K562 (cell line): ENCODE measurements at regions not wholly inside any gene's neighbourhood (a gene's known extent, or its start where the extent isn't known, plus 50 kb on each side); places are given as distances from the start of the nearest gene placed in this dataset.

ENCODE experiments used
- ATAC-seq: fragments of 200-7000 bp; cut with Tn5 transposase; 3 replicates; pipeline ENCODE4 v1.9.1; 2020; ENCODE audit warnings: moderate library complexity
- BruUV-seq: library from RNA; stranded (reverse); fragments of 400-500 nt; replicated peaks from 2 replicates; lab custom pipeline; 2021; lab: Mats Ljungman, UMichigan
- CTCF ChIA-PET: fragments of 300-600 bp; formaldehyde crosslinking; extraction: SDS; loops from one replicate; lab custom pipeline; 2021; ENCODE audit warnings: low intra/inter-chr PET ratio; lab: Yijun Ruan, JAX
- POLR2A ChIA-PET: fragments of 300-600, 350-650 bp; sonication (Branson Sonifier 250); formaldehyde crosslinking; extraction: SDS; loops from one replicate; lab custom pipeline; 2021; ENCODE audit warnings: antibody characterized with exemption, inconsistent platforms; lab: Yijun Ruan, JAX
- DNase-seq, 4 experiments: peaks; one replicate each; pipeline versions ENCODE4 v3.0.0 to v3.0.0-alpha.2; 2011 to 2018; ENCODE audit warnings: low spot score in 3 of 4, mixed read lengths in 3 of 4; ENCODE audit errors: extremely low read depth in 1 of 4
- FAIRE-seq: peaks from 2 replicates; lab custom pipeline; 2011; peaks lifted over from hg19 to GRCh38; lab: Jason Lieb, UNC
- H2AFZ ChIP-seq: 2 replicates; pipeline ENCODE4 v1.6.0; 2011; ENCODE audit warnings: low read depth, low read length, control low read depth, inconsistent platforms
- H3K27ac ChIP-seq: fragments of 200-600 bp; 3 replicates; pipeline ENCODE4 v1.8.0; 2011; ENCODE audit warnings: low read depth, mild to moderate bottlenecking, control low read depth, inconsistent platforms, low read length, moderate library complexity, mixed read lengths; ENCODE audit errors: extremely low read depth
- H3K27me3 ChIP-seq, 2 experiments: fragments of 300-600 bp in 1 of 2; 2 replicates in 1 of 2; 3 replicates in 1 of 2; pipeline versions ENCODE4 v1.6.0 to v1.8.0; 2011; ENCODE audit warnings: inconsistent platforms in 2 of 2, low read length in 2 of 2, mild to moderate bottlenecking in 1 of 2, mixed read lengths in 1 of 2, moderate library complexity in 1 of 2; ENCODE audit not compliant: control insufficient read depth in 2 of 2, insufficient read depth in 2 of 2
- H3K36me3 ChIP-seq: fragments of 300-600 bp; 3 replicates; pipeline ENCODE4 v1.8.0; 2011; ENCODE audit warnings: mild to moderate bottlenecking, low read length, inconsistent platforms; ENCODE audit not compliant: control insufficient read depth, insufficient read depth
- H3K4me1 ChIP-seq, 2 experiments: fragments of 200-600 bp in 1 of 2; replicated peaks in 1 of 2; 2 replicates in 1 of 2; 3 replicates in 1 of 2; pipeline versions ENCODE4 v1.5.1 to v1.8.0; 2011; ENCODE audit warnings: inconsistent platforms in 2 of 2, low read length in 2 of 2, mild to moderate bottlenecking in 1 of 2, mixed read lengths in 1 of 2, moderate library complexity in 1 of 2; ENCODE audit not compliant: control insufficient read depth in 2 of 2, insufficient read depth in 2 of 2
- H3K4me2 ChIP-seq: 2 replicates; pipeline ENCODE4 v1.6.1; 2011; ENCODE audit warnings: low read length, control low read depth, inconsistent platforms, mixed read lengths; ENCODE audit not compliant: insufficient read depth
- H3K4me3 ChIP-seq: fragments of 200-600 bp; sonication (generic), shearing (Covaris generic); 2 replicates; pipeline ENCODE4 v1.5.1; 2016; ENCODE audit warnings: control low read depth, inconsistent platforms
- H3K79me2 ChIP-seq: fragments of 200-600 bp; 3 replicates; pipeline ENCODE4 v1.8.0; 2011; ENCODE audit warnings: low read length, inconsistent platforms; ENCODE audit not compliant: control insufficient read depth, insufficient read depth
- H3K9ac ChIP-seq, 2 experiments: 2 replicates each; pipeline versions ENCODE4 v1.6.0 to v1.6.1; 2011; ENCODE audit warnings: low read depth in 2 of 2, low read length in 2 of 2, control low read depth in 1 of 2, inconsistent platforms in 1 of 2, mild to moderate bottlenecking in 1 of 2, mixed read lengths in 1 of 2; ENCODE audit not compliant: insufficient read depth in 1 of 2
- H3K9me1 ChIP-seq: one replicate; pipeline ENCODE4 v1.6.0; 2011; ENCODE audit warnings: inconsistent platforms, mild to moderate bottlenecking, low read length, moderate library complexity; ENCODE audit not compliant: control insufficient read depth, insufficient read depth
- H3K9me3 ChIP-seq: replicated peaks from 2 replicates; pipeline ENCODE4 v1.5.1; 2011; ENCODE audit warnings: low read depth, low read length, inconsistent platforms; ENCODE audit not compliant: control insufficient read depth, insufficient read depth
- H4K20me1 ChIP-seq: replicated peaks from 2 replicates; pipeline ENCODE4 v1.6.1; 2011; ENCODE audit warnings: low read length, inconsistent platforms, mixed read lengths; ENCODE audit not compliant: control insufficient read depth, insufficient read depth
- BRF1 ChIP-seq: IDR thresholded peaks from 3 replicates; pipeline ENCODE4 v1.6.1; 2011; ENCODE audit warnings: borderline replicate concordance, mild to moderate bottlenecking; ENCODE audit not compliant: insufficient read length; ENCODE audit errors: extremely low read depth
- CHD4 ChIP-seq: fragments of 200-600 bp; sonication (generic); IDR thresholded peaks from 3 replicates; pipeline ENCODE4 v1.6.1; 2012; ENCODE audit warnings: low read depth, mild to moderate bottlenecking, mixed read lengths, low read length, inconsistent platforms; ENCODE audit not compliant: insufficient read depth, insufficient replicate concordance, poor library complexity, severe bottlenecking
- ELF2 ChIP-seq: fragments of 250-450 bp; sonication (Bioruptor Pico); IDR thresholded peaks from 2 replicates; pipeline ENCODE4 v1.5.0; 2021; ENCODE audit warnings: mild to moderate bottlenecking
- EP400 ChIP-seq: fragments of 450-650 bp; IDR thresholded peaks from 2 replicates; pipeline ENCODE4 v1.6.1; 2017; ENCODE audit warnings: antibody characterized with exemption, mild to moderate bottlenecking, moderate library complexity
- MTA1 ChIP-seq: fragments of 450-650 bp; IDR thresholded peaks from 2 replicates; pipeline ENCODE4 v1.6.1; 2017; ENCODE audit warnings: borderline replicate concordance
- POLR3G ChIP-seq: IDR thresholded peaks from 2 replicates; pipeline ENCODE4 v1.6.1; 2011; ENCODE audit not compliant: insufficient read length, insufficient replicate concordance; ENCODE audit errors: extremely low read depth
- RAD21 ChIP-seq, 2 experiments: fragments of 250-450 bp in 1 of 2; fragments of 450-650 bp in 1 of 2; sonication (Bioruptor Pico) in 1 of 2; formaldehyde crosslinking in 1 of 2; IDR thresholded peaks in 1 of 2; conservative IDR thresholded peaks in 1 of 2; 2 replicates each; pipeline versions ENCODE4 v1.4.0 to v1.8.0; 2020 to 2022; ENCODE audit warnings: mild to moderate bottlenecking in 2 of 2, moderate library complexity in 1 of 2
- ZSCAN32 ChIP-seq: fragments of 450-650 bp; formaldehyde crosslinking; IDR thresholded peaks from 2 replicates; pipeline ENCODE4 v1.4.0; 2020; ENCODE audit warnings: mild to moderate bottlenecking, moderate library complexity
- WGBS: fragments of 100-300 bp; shearing (Covaris generic); methylation state at CpG from one replicate; pipeline ENCODE4 v1.1.6; 2016; ENCODE audit warnings: low coverage, mixed read lengths; ENCODE audit not compliant: insufficient coverage; ENCODE audit errors: missing lambda C conversion rate; 5-methylcytosine and 5-hydroxymethylcytosine counted together
- in situ Hi-C: fragments of 300-500 bp; cut with MboI; formaldehyde crosslinking; loops from 4 replicates; pipeline ENCODE4 v1.15.0; 2018; ENCODE audit warnings: inconsistent platforms, mixed read lengths
- intact Hi-C: fragments of 100-400 bp; cut with micrococcal nuclease; formaldehyde crosslinking; loops from 2 replicates; pipeline ENCODE4 v1.14.2; 2022
- TF ChIP-seq, protein P1 (sequence below): sonication (generic); formaldehyde crosslinking; IDR thresholded peaks from 2 replicates; pipeline ENCODE4 v1.8.0; 2022; ENCODE audit warnings: mild to moderate bottlenecking, missing genetic modification reagents
- TF ChIP-seq, protein P2 (sequence below): sonication (generic); formaldehyde crosslinking; IDR thresholded peaks from 2 replicates; pipeline ENCODE4 v1.8.0; 2022; ENCODE audit warnings: missing genetic modification reagents, mild to moderate bottlenecking, moderate library complexity, borderline replicate concordance

DNA sequence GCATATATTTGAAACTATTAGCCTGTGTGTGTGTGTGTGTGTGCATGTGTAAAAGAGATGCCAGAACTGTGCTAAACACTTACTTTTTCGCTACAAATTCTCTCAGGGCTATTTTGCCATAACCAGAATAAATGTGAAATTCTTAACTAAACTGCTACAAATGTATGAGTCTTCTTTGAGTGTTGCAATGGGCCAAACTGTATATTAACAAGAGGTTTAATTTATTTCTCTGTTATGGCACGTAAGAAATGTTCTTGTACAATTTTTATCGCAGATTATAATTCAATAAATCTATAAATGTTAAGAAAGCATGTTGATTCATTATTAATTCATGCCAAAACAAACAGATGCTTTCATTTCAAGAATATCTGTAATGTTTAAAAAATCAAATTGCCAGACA, 454.5 kb upstream of the PCDH7 start:
- no peaks in the 10 kb centered on the region for H3K9me1 ChIP-seq
- no peak for FAIRE-seq
- H3K27me3 ChIP-seq = no peaks in the 10 kb centered on the region
- no peak overlapping the region for H3K4me2 ChIP-seq
- no peak overlapping the region for H3K27ac ChIP-seq
- POLR2A ChIA-PET = no interaction called here
- H3K4me1 ChIP-seq = no peaks in the 10 kb centered on the region
- H3K4me3 ChIP-seq = no peak overlapping the region
- TF ChIP-seq, protein P1, sequence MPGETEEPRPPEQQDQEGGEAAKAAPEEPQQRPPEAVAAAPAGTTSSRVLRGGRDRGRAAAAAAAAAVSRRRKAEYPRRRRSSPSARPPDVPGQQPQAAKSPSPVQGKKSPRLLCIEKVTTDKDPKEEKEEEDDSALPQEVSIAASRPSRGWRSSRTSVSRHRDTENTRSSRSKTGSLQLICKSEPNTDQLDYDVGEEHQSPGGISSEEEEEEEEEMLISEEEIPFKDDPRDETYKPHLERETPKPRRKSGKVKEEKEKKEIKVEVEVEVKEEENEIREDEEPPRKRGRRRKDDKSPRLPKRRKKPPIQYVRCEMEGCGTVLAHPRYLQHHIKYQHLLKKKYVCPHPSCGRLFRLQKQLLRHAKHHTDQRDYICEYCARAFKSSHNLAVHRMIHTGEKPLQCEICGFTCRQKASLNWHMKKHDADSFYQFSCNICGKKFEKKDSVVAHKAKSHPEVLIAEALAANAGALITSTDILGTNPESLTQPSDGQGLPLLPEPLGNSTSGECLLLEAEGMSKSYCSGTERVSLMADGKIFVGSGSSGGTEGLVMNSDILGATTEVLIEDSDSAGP (CRISPR knock-in tag) = no peak
- TF ChIP-seq EP400 = no peak
- TF ChIP-seq, protein P2, sequence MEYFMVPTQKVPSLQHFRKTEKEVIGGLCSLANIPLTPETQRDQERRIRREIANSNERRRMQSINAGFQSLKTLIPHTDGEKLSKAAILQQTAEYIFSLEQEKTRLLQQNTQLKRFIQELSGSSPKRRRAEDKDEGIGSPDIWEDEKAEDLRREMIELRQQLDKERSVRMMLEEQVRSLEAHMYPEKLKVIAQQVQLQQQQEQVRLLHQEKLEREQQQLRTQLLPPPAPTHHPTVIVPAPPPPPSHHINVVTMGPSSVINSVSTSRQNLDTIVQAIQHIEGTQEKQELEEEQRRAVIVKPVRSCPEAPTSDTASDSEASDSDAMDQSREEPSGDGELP (CRISPR knock-in tag) = no peak
- no peak for TF ChIP-seq ELF2 (CRISPR knock-in tag)
- TF ChIP-seq CHD4 = no peak
- no peak for TF ChIP-seq POLR3G
- no peak for TF ChIP-seq BRF1
- no peak for TF ChIP-seq ZSCAN32
- TF ChIP-seq RAD21 (CRISPR knock-in tag; conservative IDR thresholded peaks at IDR 0.05 in 1 of 2, IDR thresholded peaks at IDR 0.05 in 1 of 2) = no peak
- no peak for TF ChIP-seq MTA1
- TF ChIP-seq, all 486 proteins: peak for 0
- H4K20me1 ChIP-seq = no peaks in the 10 kb centered on the region
- CTCF ChIA-PET = no interaction called here
- BruUV-seq = no TSS peak
- no peaks in the 10 kb centered on the region for H3K79me2 ChIP-seq
- no peaks in the 10 kb centered on the region for H3K36me3 ChIP-seq
- intact Hi-C loops = no loop called here
- no peak overlapping the region for H2AFZ ChIP-seq
- H3K9ac ChIP-seq = no peak overlapping the region
- ATAC-seq (no peak), DNase-seq (no peak)
- H3K9me3 ChIP-seq = no peaks in the 10 kb centered on the region
- in situ Hi-C loops = no loop called here
- WGBS = 2% methylated on average over 3 of the region's 3 CpGs
